ENCODE measurements at regions not wholly inside any gene's neighbourhood (a gene's known extent, or its start where the extent isn't known, plus 50 kb on each side); places are given as distances from the start of the nearest gene placed in this dataset.

DNA sequence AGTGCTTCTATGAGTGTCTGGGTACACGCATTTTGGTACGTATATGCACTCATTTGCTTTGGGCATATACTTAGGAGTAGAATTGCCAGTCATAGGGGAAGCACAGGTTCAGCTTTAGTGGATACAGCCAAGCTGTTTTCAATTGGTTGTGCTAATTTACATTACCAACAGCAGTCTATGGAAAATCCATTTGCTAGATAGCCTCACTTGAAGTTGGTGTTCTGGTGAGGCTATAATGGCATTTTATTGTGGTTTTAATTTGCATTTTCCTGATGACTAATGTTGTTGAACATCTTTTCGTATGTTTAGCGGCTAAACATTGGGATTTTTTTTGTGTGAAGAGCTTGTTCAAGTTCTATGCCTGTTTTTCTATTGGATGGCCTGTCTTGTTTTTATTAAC lies 76.8 kb upstream of the ANKH start:
- no peak overlapping the region for H3K4me3 Mint-ChIP-seq
- H3K9me3 Mint-ChIP-seq: peaks cover 10% of the 10 kb centered on the region
- TF ChIP-seq, protein P1, sequence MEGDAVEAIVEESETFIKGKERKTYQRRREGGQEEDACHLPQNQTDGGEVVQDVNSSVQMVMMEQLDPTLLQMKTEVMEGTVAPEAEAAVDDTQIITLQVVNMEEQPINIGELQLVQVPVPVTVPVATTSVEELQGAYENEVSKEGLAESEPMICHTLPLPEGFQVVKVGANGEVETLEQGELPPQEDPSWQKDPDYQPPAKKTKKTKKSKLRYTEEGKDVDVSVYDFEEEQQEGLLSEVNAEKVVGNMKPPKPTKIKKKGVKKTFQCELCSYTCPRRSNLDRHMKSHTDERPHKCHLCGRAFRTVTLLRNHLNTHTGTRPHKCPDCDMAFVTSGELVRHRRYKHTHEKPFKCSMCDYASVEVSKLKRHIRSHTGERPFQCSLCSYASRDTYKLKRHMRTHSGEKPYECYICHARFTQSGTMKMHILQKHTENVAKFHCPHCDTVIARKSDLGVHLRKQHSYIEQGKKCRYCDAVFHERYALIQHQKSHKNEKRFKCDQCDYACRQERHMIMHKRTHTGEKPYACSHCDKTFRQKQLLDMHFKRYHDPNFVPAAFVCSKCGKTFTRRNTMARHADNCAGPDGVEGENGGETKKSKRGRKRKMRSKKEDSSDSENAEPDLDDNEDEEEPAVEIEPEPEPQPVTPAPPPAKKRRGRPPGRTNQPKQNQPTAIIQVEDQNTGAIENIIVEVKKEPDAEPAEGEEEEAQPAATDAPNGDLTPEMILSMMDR (IDR thresholded peaks at IDR 0.05; ENCODE audit: unreplicated experiment): no peak
- no peak for DNase-seq (ENCODE audit: low spot score in 2 of 2, unreplicated experiment in 2 of 2)
- H3K36me3 Mint-ChIP-seq: peaks cover 5% of the 10 kb centered on the region
- peaks cover 6% of the 10 kb centered on the region for H3K4me1 Mint-ChIP-seq
- H3K27me3 Mint-ChIP-seq (ENCODE audit: low read depth): no peaks in the 10 kb centered on the region
- H3K27ac Mint-ChIP-seq: no peak overlapping the region

- Mint-ChIP-seq H3K36me3 (peaks cover 5% of the 10 kb centered on the region), H3K9me3 (peaks cover 10% of the 10 kb centered on the region), H3K4me1 (peaks cover 2% of the 10 kb centered on the region), H3K4me3 (no peak overlapping the region), H3K27me3 (ENCODE audit: low read depth) (no peaks in the 10 kb centered on the region), H3K27ac (no peak overlapping the region)
- TF ChIP-seq, protein P1 (IDR thresholded peaks at IDR 0.05; ENCODE audit: unreplicated experiment): no peak
- DNase-seq (ENCODE audit: low spot score in 2 of 2, unreplicated experiment in 2 of 2): no peak
Measured at GRCh38 chr5:14946815-14947620, 75.4 kb upstream of the ANKH start.

- TF ChIP-seq, protein P1 (IDR thresholded peaks at IDR 0.05; ENCODE audit: unreplicated experiment): no peak
- no peak overlapping the region for H3K4me3 Mint-ChIP-seq
- H3K27ac Mint-ChIP-seq: no peak overlapping the region
- no peaks in the 10 kb centered on the region for H3K27me3 Mint-ChIP-seq (ENCODE audit: low read depth)
- peaks cover 14% of the 10 kb centered on the region for H3K9me3 Mint-ChIP-seq
- H3K4me1 Mint-ChIP-seq: peaks cover 2% of the 10 kb centered on the region
- peaks cover 5% of the 10 kb centered on the region for H3K36me3 Mint-ChIP-seq
- no peak for DNase-seq (ENCODE audit: low spot score in 2 of 2, unreplicated experiment in 2 of 2)
Measured at GRCh38 chr5:14945450-14945849, 73.9 kb upstream of the ANKH start.

DNA sequence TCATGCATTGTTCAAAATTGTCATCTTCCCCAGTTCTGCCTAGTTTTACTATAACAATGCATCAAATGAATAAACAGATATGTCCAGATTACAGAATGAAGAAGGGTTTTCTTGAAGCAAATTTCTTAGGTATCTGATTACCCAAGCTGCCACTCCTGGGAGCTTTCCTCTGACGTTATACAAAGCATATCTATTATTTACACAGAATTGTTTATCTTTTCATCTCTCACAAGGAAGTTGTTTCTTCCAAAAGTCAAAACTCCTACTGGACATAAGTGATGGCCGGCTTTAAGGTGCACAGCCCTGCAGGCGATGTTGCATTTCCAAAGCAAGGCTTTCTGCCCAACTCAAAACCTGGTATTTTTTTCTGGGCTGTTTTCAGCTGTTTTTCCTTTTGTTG lies 73.4 kb upstream of the ANKH start:
- Mint-ChIP-seq H3K27me3 (ENCODE audit: low read depth) (no peaks in the 10 kb centered on the region), H3K36me3 (peaks cover 5% of the 10 kb centered on the region), H3K4me1 (peaks cover 2% of the 10 kb centered on the region), H3K27ac (no peak overlapping the region), H3K9me3 (peaks cover 14% of the 10 kb centered on the region), H3K4me3 (no peak overlapping the region)
- no peak for DNase-seq (ENCODE audit: low spot score in 2 of 2, unreplicated experiment in 2 of 2)
- TF ChIP-seq, protein P1 (IDR thresholded peaks at IDR 0.05; ENCODE audit: unreplicated experiment): no peak

- no peak overlapping the region for H3K27ac Mint-ChIP-seq
- H3K36me3 Mint-ChIP-seq: peaks cover 3% of the 10 kb centered on the region
- TF ChIP-seq, protein P1 (IDR thresholded peaks at IDR 0.05; ENCODE audit: unreplicated experiment): no peak
- H3K4me1 Mint-ChIP-seq: peaks cover 2% of the 10 kb centered on the region
- H3K27me3 Mint-ChIP-seq (ENCODE audit: low read depth): no peaks in the 10 kb centered on the region
- DNase-seq (ENCODE audit: low spot score in 2 of 2, unreplicated experiment in 2 of 2): no peak
- H3K4me3 Mint-ChIP-seq: no peak overlapping the region
- H3K9me3 Mint-ChIP-seq: peaks cover 8% of the 10 kb centered on the region
Measured at GRCh38 chr5:14944350-14944739, 72.8 kb upstream of the ANKH start.

Measured in mesothelial cell of epicardium (in vitro differentiated cells).